NB4 (cell line): ENCODE measurements at regions not wholly inside any gene's neighbourhood (a gene's known extent, or its start where the extent isn't known, plus 50 kb on each side); places are given as distances from the start of the nearest gene placed in this dataset.

Experiments
- DNase-seq: peaks from one replicate; pipeline ENCODE4 v3.0.0; 2010; ENCODE audit warnings: low read depth
- H3K4me3 ChIP-seq: one replicate; pipeline ENCODE4 v1.5.1; 2011; ENCODE audit warnings: mild to moderate bottlenecking, low read depth, low read length, moderate library complexity
- CTCF ChIP-seq: IDR thresholded peaks from one replicate; pipeline ENCODE4 v1.5.1; 2012; ENCODE audit warnings: low read depth, low read length
- MAX ChIP-seq: IDR thresholded peaks from 2 replicates; pipeline ENCODE4 v1.6.1; 2011; ENCODE audit warnings: low read depth, low read length
- MYC ChIP-seq: IDR thresholded peaks from 2 replicates; pipeline ENCODE4 v1.6.1; 2011; ENCODE audit warnings: low read depth, low read length
- POLR2A ChIP-seq: IDR thresholded peaks from 2 replicates; pipeline ENCODE4 v1.6.1; 2011; ENCODE audit warnings: mild to moderate bottlenecking; ENCODE audit not compliant: insufficient read length; ENCODE audit errors: extremely low read depth

GRCh38 chr5:125151150-125151900 is 404.9 kb upstream of the ZNF608 start:
- DNase-seq = no peak
- TF ChIP-seq MYC (no peak), CTCF (no peak), MAX (no peak), POLR2A (no peak)
- no peak overlapping the region for H3K4me3 ChIP-seq

- TF ChIP-seq MYC (no peak), CTCF (no peak), MAX (no peak), POLR2A (no peak)
- no peak for DNase-seq
- H3K4me3 ChIP-seq = no peak overlapping the region
These were observed 405.6 kb upstream of the ZNF608 start for GRCh38 chr5:125152044-125152443.

GRCh38 chr5:125152461-125153189 is 406.2 kb upstream of the ZNF608 start:
- H3K4me3 ChIP-seq = no peak overlapping the region
- TF ChIP-seq MYC (no peak), POLR2A (no peak), CTCF (no peak), MAX (no peak)
- DNase-seq = no peak

- H3K4me3 ChIP-seq = no peak overlapping the region
- no peak for DNase-seq
- TF ChIP-seq MAX (no peak), POLR2A (no peak), MYC (no peak), CTCF (no peak)
These were observed 406.8 kb upstream of the ZNF608 start for GRCh38 chr5:125153231-125153630.

GRCh38 chr5:125154301-125155110 is 408.1 kb upstream of the ZNF608 start:
- TF ChIP-seq CTCF (no peak), MYC (no peak), MAX (no peak), POLR2A (no peak)
- no peak for DNase-seq
- no peak overlapping the region for H3K4me3 ChIP-seq
